ENCODE measurements at regions not wholly inside any gene's neighbourhood (a gene's known extent, or its start where the extent isn't known, plus 50 kb on each side); places are given as distances from the start of the nearest gene placed in this dataset.

- no TSS peak for BruUV-seq (replicated peaks)
- Mint-ChIP-seq H3K27me3 (ENCODE audit: unreplicated experiment) (no peaks in the 10 kb centered on the region), H3K4me3 (ENCODE audit: low read depth, unreplicated experiment) (peak overlapping the region; percentile 22), H3K9me3 (ENCODE audit: low read depth, unreplicated experiment) (no peaks in the 10 kb centered on the region), H3K27ac (ENCODE audit: unreplicated experiment) (peak overlapping the region; percentile 90), H3K4me1 (ENCODE audit: low read depth, unreplicated experiment) (peaks cover 95% of the 10 kb centered on the region), H3K36me3 (ENCODE audit: insufficient read depth, unreplicated experiment) (peaks cover 43% of the 10 kb centered on the region)
- peak; percentile 94 for DNase-seq
- intact Hi-C loops (cut with micrococcal nuclease; ENCODE audit: unreplicated experiment), result loop anchor here (2.0 to 5.0 kb wide), 5 partner anchors 13 to 173 kb away; no protein-coding TSS in a partner anchor
- CTCF ChIA-PET, result interaction anchor here (0.6 to 2.3 kb wide), 4 partner anchors 12 to 305 kb away, joined by 3 to 11 read pairs (median 4); no protein-coding TSS in a partner anchor
- TF ChIP-seq, protein P1, sequence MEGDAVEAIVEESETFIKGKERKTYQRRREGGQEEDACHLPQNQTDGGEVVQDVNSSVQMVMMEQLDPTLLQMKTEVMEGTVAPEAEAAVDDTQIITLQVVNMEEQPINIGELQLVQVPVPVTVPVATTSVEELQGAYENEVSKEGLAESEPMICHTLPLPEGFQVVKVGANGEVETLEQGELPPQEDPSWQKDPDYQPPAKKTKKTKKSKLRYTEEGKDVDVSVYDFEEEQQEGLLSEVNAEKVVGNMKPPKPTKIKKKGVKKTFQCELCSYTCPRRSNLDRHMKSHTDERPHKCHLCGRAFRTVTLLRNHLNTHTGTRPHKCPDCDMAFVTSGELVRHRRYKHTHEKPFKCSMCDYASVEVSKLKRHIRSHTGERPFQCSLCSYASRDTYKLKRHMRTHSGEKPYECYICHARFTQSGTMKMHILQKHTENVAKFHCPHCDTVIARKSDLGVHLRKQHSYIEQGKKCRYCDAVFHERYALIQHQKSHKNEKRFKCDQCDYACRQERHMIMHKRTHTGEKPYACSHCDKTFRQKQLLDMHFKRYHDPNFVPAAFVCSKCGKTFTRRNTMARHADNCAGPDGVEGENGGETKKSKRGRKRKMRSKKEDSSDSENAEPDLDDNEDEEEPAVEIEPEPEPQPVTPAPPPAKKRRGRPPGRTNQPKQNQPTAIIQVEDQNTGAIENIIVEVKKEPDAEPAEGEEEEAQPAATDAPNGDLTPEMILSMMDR (IDR thresholded peaks at IDR 0.05; ENCODE audit: unreplicated experiment), result no peak
Observed at GRCh38 chr3:193829781-193830180, 236.8 kb downstream of the OPA1 start.

- peaks cover 99% of the 10 kb centered on the region for H3K4me1 Mint-ChIP-seq (ENCODE audit: low read depth, unreplicated experiment)
- H3K36me3 Mint-ChIP-seq (ENCODE audit: insufficient read depth, unreplicated experiment), result peaks cover 52% of the 10 kb centered on the region
- TF ChIP-seq, protein P1 (IDR thresholded peaks at IDR 0.05; ENCODE audit: unreplicated experiment), result no peak
- no peak overlapping the region for H3K4me3 Mint-ChIP-seq (ENCODE audit: low read depth, unreplicated experiment)
- CTCF ChIA-PET, result interaction anchor here (2.3 kb wide), 1 partner anchor 13 kb away, joined by 11 read pairs; no protein-coding TSS in a partner anchor
- no peaks in the 10 kb centered on the region for H3K9me3 Mint-ChIP-seq (ENCODE audit: low read depth, unreplicated experiment)
- intact Hi-C loops (cut with micrococcal nuclease; ENCODE audit: unreplicated experiment), result loop anchor here (5.0 kb wide), 1 partner anchor 42 kb away; no protein-coding TSS in a partner anchor
- H3K27me3 Mint-ChIP-seq (ENCODE audit: unreplicated experiment), result no peaks in the 10 kb centered on the region
- H3K27ac Mint-ChIP-seq (ENCODE audit: unreplicated experiment), result peak overlapping the region; percentile 90
- DNase-seq, result no peak
- BruUV-seq (replicated peaks), result no TSS peak
Observed at GRCh38 chr3:193830791-193831191, 237.8 kb downstream of the OPA1 start.

DNA sequence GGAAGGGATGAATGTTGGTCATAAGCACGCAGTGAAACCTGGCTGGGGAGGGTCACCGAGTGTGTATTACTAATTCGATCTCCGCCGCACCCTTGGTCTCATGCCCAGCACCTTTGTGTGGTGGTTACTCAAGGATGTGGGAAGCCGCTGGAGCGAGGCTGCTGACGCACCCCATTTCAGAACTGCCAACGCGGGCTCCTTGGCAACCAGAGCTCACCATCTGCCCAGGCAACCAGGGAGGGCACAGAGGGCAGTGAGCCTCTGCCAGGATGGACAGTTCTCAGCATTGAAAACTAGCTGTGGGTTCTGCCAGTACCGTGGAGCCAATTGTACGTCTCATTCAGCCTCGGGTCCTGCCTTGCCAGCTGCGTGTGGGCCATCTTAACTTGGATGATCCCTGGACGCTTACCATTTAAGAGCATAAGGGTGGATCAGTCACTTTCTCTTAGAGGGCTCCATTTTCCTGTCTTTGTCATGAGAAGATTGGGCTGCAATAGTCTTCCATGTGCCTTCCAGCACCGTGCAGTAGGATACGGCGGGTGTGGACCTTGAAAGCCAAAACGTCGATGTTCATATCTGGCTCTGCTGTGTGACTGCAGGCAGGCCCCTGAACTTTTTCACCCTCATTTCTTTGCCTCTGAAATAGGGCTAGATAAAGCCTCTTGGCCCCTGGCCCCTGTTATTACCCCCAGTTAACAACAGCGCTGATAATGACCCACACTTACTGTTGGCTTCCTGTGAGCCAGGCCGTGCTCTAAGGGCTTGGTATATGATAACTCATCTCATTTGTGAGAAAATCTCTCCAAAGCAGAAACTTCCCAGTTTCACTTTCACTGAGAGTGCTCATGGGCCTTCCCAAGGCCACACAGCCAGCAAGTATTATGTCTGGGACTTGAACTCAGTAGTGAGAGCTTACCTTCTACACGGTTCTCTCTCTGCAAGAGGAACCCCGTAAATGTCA lies 238.8 kb downstream of the OPA1 start:
- BruUV-seq (replicated peaks), result TSS peak; percentile 79
- CTCF ChIA-PET, result interaction anchor here (0.6 to 2.3 kb wide), 3 partner anchors 12 to 50 kb away, joined by 3 to 11 read pairs (median 3); no protein-coding TSS in a partner anchor
- DNase-seq, result peak; percentile 79
- Mint-ChIP-seq H3K9me3 (ENCODE audit: low read depth, unreplicated experiment) (no peaks in the 10 kb centered on the region), H3K36me3 (ENCODE audit: insufficient read depth, unreplicated experiment) (peaks cover 45% of the 10 kb centered on the region), H3K27me3 (ENCODE audit: unreplicated experiment) (no peaks in the 10 kb centered on the region), H3K4me3 (ENCODE audit: low read depth, unreplicated experiment) (peak overlapping the region; percentile 11), H3K27ac (ENCODE audit: unreplicated experiment) (peak overlapping the region; percentile 90), H3K4me1 (ENCODE audit: low read depth, unreplicated experiment) (peaks cover 98% of the 10 kb centered on the region)
- TF ChIP-seq, protein P1 (IDR thresholded peaks at IDR 0.05; ENCODE audit: unreplicated experiment), result no peak
- intact Hi-C loops (cut with micrococcal nuclease; ENCODE audit: unreplicated experiment), result loop anchor here (5.0 kb wide), 1 partner anchor 41 kb away; no protein-coding TSS in a partner anchor

DNA sequence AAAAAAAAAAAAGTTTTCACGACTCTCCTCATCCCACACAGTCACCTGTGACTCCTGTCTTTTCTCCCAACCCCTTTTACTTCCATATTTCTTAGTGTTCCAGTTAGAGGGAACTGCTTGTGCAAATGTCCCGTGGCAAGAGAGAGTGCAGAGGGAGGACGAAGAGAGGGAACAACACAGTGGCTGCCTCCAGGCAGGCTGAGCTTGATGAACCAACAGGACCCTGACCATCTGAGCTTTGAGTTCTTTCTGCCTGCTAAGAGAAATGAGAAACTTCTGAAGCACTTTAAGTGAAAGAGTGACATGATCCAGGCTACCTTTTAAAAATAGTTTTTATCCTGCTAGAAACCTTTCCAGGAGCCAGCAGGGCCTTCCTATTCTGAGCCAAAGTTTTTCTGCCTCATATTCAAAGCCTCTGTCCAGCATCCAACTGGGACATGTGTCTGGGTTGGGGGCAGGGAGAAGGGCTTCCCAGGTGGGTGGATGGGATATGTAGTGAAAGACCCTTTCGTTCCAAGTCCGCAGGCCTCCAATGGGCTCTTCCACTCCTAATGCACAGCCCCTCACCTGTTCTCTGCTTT lies 239.9 kb downstream of the OPA1 start:
- peaks cover 98% of the 10 kb centered on the region for H3K4me1 Mint-ChIP-seq (ENCODE audit: low read depth, unreplicated experiment)
- intact Hi-C loops (cut with micrococcal nuclease; ENCODE audit: unreplicated experiment), result loop anchor here (5.0 kb wide), 1 partner anchor 39 kb away; no protein-coding TSS in a partner anchor
- no peak overlapping the region for H3K4me3 Mint-ChIP-seq (ENCODE audit: low read depth, unreplicated experiment)
- peak overlapping the region; percentile 52 for H3K27ac Mint-ChIP-seq (ENCODE audit: unreplicated experiment)
- no TSS peak for BruUV-seq (replicated peaks)
- H3K27me3 Mint-ChIP-seq (ENCODE audit: unreplicated experiment), result no peaks in the 10 kb centered on the region
- no peaks in the 10 kb centered on the region for H3K9me3 Mint-ChIP-seq (ENCODE audit: low read depth, unreplicated experiment)
- DNase-seq, result no peak
- peaks cover 41% of the 10 kb centered on the region for H3K36me3 Mint-ChIP-seq (ENCODE audit: insufficient read depth, unreplicated experiment)
- CTCF ChIA-PET, result interaction anchor here (0.5 to 1.9 kb wide), 4 partner anchors 9 to 1781 kb away, joined by 3 to 11 read pairs (median 6); no protein-coding TSS in a partner anchor
- TF ChIP-seq, protein P1 (IDR thresholded peaks at IDR 0.05; ENCODE audit: unreplicated experiment), result no peak

Data from Calu3 (cell line).